Urinary bladder (tissue), 3 donors: ENCODE measurements at regions not wholly inside any gene's neighbourhood (a gene's known extent, or its start where the extent isn't known, plus 50 kb on each side); places are given as distances from the start of the nearest gene placed in this dataset.

Source experiments
- DNase-seq: peaks from one replicate; pipeline ENCODE4 v3.0.0-alpha.2; 2015; ENCODE audit errors: extremely low spot score
- H3K27ac ChIP-seq: one replicate; pipeline ENCODE4 v1.5.1; 2013; ENCODE audit warnings: low read depth, mild to moderate bottlenecking, moderate library complexity
- H3K36me3 ChIP-seq: one replicate; pipeline ENCODE4 v1.6.1; 2013; ENCODE audit warnings: mild to moderate bottlenecking, moderate library complexity; ENCODE audit not compliant: insufficient read depth
- H3K4me1 ChIP-seq: one replicate; pipeline ENCODE4 v1.6.1; 2013; ENCODE audit warnings: mild to moderate bottlenecking, moderate library complexity; ENCODE audit not compliant: insufficient read depth
- H3K4me3 ChIP-seq: one replicate; pipeline ENCODE4 v1.5.1; 2013; ENCODE audit warnings: low read depth, low read length
- WGBS: extraction: QIAGEN DNeasy Blood & Tissue Kit; methylation state at CpG from one replicate; pipeline ENCODE4 v1.1.7; 2013; 5-methylcytosine and 5-hydroxymethylcytosine counted together
- donor health status: healthy with polysubstance abuse.
- donor health status: healthy.

DNA sequence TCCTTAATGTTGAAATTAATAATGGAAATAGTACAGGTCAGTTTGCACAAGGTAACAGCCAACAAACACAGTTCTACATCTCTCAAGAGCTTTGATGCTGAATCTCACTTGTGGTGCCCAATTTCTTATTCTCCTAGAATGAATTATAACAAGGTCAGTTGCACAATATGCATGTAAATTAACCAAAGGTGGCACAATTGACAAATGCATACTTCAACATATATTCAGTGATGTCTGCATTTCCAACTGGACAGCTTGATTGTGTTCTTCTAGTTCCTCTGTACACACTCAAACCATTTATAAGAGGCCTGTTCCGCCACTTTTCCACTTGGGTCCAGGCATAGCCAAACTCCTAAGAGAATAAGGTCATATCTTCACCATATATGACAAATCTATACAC lies 210.3 kb upstream of the EPHA5 start:
- no peak for DNase-seq

DNA sequence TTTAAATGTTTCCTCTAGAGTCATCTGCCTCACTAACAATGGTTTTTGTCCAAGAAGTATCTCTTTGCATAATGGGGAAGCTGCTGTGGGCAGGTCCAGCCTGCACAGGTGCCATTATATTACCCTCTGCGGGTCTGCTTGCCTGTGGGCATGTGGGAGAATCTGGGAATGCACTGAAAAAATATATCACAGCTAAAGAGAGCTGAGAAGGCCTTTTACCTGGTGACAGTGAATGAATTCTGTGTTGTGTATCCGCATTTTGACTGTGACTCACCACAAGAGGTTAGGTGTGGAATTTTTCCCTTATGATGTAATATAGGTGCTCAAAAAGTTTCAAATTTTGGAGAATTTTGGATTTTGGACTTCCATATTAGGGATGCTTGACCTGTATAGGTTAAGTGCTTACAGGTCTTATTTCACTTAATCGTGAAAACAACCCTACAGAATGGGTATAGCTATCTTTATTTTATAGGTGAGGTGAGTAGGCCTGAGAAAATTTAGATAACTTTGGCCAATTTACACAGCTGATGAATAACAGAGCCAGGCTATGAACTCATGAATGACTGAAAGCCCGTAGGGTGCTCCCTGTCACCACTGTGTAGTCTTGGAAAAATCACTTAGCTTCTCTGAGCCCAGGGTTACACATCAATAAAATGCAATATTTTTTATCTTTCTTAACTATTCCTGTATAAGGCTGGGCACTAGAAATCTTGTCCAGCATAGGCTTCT lies 198.0 kb upstream of the EPHA5 start:
- no peak for DNase-seq
- H3K27ac ChIP-seq: no peak overlapping the region
- H3K4me3 ChIP-seq: no peak overlapping the region
- no peaks in the 10 kb centered on the region for H3K36me3 ChIP-seq
- no peaks in the 10 kb centered on the region for H3K4me1 ChIP-seq
- WGBS: 85% methylated on average over 4 of the region's 4 CpGs

More for the DNA sequence above, 210.3 kb upstream of the EPHA5 start:
- no peak overlapping the region for H3K4me3 ChIP-seq
- no peaks in the 10 kb centered on the region for H3K36me3 ChIP-seq
- no peak overlapping the region for H3K27ac ChIP-seq
- no peaks in the 10 kb centered on the region for H3K4me1 ChIP-seq
- 90% methylated on average over 1 of the region's 1 CpG for WGBS

DNA sequence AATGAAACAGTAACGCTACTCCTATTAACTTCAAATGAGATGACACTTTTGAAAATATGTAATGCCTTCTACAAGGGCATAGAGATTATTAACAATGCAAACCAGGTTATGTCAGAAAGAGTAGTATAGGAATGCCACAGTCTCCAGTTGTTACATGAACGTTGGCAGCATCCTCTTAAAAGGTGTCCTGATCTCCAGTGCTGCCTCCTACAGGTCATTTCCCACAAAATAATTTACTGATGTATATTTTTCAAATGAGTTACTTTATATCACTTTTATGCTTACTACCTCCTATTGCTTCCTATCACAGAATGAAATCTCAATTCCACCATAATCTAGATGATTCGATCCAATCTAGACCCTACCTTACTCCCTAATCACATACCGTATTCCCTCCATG lies 195.2 kb upstream of the EPHA5 start:
- H3K36me3 ChIP-seq: no peaks in the 10 kb centered on the region
- H3K4me1 ChIP-seq: no peaks in the 10 kb centered on the region
- no peak overlapping the region for H3K27ac ChIP-seq
- DNase-seq: no peak
- H3K4me3 ChIP-seq: no peak overlapping the region
- WGBS: 52% methylated on average over 4 of the region's 4 CpGs

GRCh38 chr4:65861993-65862392 lies 191.7 kb upstream of the EPHA5 start:
- WGBS: 92% methylated on average over 2 of the region's 2 CpGs
- no peaks in the 10 kb centered on the region for H3K4me1 ChIP-seq
- H3K4me3 ChIP-seq: no peak overlapping the region

DNA sequence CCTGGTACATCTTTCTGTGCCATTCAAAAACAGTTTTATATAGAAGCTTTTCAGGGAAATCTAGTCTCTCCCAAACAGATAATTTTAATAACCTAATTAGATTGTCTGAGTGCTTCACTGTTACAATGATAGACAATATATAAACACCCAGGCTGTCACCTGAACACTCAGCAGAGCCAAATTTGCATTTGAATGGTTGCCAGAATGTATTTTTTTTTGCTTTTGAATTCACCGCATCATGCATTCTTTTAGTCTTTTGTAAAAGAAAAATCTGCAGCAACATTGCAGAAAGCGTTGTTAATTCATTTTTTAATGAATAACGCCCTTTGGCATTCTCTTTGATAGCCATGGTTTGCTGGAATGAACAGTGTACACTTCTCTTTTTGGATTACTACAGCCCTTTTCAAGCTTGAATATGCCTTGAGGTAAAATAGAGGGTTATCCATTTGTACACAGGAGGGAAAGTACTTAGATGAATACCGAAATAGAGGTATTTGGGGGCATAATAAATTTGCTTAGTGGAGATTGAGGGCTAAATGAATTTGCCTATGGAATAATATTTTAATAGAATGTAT lies 175.0 kb upstream of the EPHA5 start:
- no peak overlapping the region for H3K27ac ChIP-seq
- WGBS: 58% methylated on average over 4 of the region's 4 CpGs
- H3K4me1 ChIP-seq: no peaks in the 10 kb centered on the region
- H3K4me3 ChIP-seq: no peak overlapping the region
- H3K36me3 ChIP-seq: no peaks in the 10 kb centered on the region
- DNase-seq: no peak

More at GRCh38 chr4:65861993-65862392, 191.7 kb upstream of the EPHA5 start:
- Histone ChIP-seq H3K27ac (no peak overlapping the region), H3K36me3 (no peaks in the 10 kb centered on the region)
- DNase-seq: no peak

DNA sequence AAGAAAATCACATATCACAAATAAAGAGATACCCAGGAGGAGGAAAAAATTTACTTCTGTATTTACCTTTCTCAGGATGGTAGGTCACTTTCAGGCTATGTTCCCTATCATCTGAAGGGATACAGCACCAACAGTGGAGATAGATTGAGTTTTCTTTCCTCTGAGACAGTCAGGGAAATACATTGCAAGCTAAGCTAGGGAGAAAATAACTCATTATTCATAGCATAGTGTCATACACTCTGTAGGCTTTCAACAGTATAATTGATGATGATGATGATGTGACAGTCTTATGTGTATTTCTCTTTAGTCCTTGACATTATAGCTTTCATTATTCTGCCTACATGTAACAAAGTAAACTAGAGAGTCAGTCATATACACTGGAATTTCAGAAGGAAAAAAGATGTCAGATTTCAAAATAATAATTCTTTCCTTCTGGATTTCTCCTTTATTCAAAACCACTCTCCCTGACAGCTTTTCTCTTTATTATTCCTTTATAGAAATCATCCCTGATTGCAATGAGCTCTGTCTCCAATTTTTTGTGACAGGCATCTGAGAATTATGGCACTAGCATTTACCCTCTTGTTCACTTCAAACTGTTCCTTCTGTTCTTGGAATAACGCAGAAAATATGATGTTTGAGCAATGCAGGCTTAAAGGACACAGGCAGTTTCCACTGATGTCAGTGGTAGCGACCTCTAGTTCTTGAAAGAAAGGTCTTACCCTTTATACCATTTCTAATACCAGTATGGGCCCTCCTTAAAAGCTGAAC lies 169.1 kb upstream of the EPHA5 start:
- H3K27ac ChIP-seq: no peak overlapping the region
- DNase-seq: no peak
- WGBS: 70% methylated on average over 2 of the region's 2 CpGs
- no peak overlapping the region for H3K4me3 ChIP-seq
- no peaks in the 10 kb centered on the region for H3K4me1 ChIP-seq
- no peaks in the 10 kb centered on the region for H3K36me3 ChIP-seq

DNA sequence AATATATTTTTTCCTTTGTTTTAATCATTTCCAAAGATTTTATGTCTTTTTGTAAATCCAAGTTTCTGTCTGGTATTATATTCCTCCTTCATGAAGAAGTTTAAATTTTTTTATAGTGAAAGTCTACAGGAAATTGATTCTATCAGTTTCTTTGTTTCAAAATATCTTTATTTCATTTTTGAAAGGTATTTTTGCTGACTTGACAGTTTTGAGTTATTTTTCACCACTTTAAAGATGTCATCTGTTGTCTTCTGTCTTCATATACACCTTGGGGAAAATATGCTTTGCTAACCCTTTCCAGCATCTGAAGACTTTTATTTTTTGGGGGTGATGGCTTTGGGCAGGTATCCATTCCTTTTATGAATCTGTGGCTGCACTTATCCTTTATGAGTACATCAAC lies 164.4 kb upstream of the EPHA5 start:
- H3K4me3 ChIP-seq: no peak overlapping the region
- H3K27ac ChIP-seq: no peak overlapping the region
- H3K4me1 ChIP-seq: no peaks in the 10 kb centered on the region
- H3K36me3 ChIP-seq: no peaks in the 10 kb centered on the region
- no peak for DNase-seq

- Histone ChIP-seq H3K27ac (no peak overlapping the region), H3K4me1 (no peaks in the 10 kb centered on the region), H3K36me3 (no peaks in the 10 kb centered on the region), H3K4me3 (no peak overlapping the region)
- 55% methylated on average over 6 of the region's 6 CpGs for WGBS
- no peak for DNase-seq
These were observed 161.5 kb upstream of the EPHA5 start for GRCh38 chr4:65831828-65832227.

DNA sequence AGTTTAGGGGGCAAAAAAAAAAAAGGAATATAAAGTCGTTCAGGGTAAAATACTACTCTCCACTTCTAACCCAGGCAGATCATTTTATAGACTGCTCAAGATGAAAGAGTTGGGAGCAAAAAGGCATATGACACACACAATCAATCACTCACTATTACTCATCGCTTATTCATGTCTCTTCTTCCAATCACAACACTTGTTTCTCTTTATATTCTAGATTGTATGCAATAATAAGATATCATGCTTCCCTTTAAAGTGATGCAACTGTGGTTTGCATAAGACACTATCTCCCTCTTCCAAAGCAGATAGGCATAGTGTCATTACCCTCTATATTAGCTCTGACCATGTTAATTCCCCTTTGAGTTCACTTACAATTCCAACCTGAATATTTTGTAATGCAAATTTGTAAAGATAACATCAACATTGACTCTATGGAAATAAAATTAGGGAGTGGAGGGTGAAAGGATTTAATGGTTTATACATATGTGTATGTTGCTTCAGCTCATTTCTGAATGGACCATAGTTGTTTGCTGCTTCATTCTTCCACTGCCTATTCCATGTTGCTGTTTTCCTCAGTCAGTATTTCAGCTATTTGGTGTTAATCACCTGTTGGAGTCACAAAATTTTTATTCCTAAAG lies 154.9 kb upstream of the EPHA5 start:
- 70% methylated on average over 2 of the region's 2 CpGs for WGBS
- no peaks in the 10 kb centered on the region for H3K4me1 ChIP-seq
- H3K27ac ChIP-seq: no peak overlapping the region
- no peak for DNase-seq
- H3K4me3 ChIP-seq: no peak overlapping the region
- H3K36me3 ChIP-seq: no peaks in the 10 kb centered on the region

- DNase-seq: no peak
- WGBS: 95% methylated on average over 1 of the region's 1 CpG
- no peak overlapping the region for H3K27ac ChIP-seq
- no peak overlapping the region for H3K4me3 ChIP-seq
- no peaks in the 10 kb centered on the region for H3K4me1 ChIP-seq
- no peaks in the 10 kb centered on the region for H3K36me3 ChIP-seq
These were observed 148.9 kb upstream of the EPHA5 start for GRCh38 chr4:65819192-65819591.

DNA sequence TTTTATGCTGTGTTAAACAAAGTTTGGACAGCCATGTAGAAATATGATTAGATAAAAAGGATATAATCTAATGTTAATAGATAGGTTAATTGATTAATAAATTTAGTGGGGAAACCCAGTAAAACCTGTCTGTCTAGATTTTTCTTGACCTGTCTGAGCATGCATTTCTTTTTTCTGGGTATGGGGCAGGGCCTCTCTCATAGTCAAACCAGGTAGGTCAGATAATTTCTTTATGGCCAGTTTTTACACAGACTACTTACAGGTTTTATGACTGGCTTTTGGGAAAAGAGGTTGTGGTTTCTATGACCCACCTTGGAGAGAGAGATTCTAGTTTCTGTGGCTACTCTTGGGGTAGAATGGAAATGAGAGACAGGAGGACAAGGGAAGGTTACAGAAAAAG lies 135.6 kb upstream of the EPHA5 start:
- no peaks in the 10 kb centered on the region for H3K36me3 ChIP-seq
- no peak overlapping the region for H3K4me3 ChIP-seq
- H3K4me1 ChIP-seq: no peaks in the 10 kb centered on the region
- H3K27ac ChIP-seq: no peak overlapping the region
- DNase-seq: no peak

GRCh38 chr4:65799513-65799912 lies 129.2 kb upstream of the EPHA5 start:
- Histone ChIP-seq H3K4me3 (no peak overlapping the region), H3K4me1 (no peaks in the 10 kb centered on the region), H3K27ac (no peak overlapping the region), H3K36me3 (no peaks in the 10 kb centered on the region)
- 92% methylated on average over 14 of the region's 14 CpGs for WGBS
- DNase-seq: no peak

DNA sequence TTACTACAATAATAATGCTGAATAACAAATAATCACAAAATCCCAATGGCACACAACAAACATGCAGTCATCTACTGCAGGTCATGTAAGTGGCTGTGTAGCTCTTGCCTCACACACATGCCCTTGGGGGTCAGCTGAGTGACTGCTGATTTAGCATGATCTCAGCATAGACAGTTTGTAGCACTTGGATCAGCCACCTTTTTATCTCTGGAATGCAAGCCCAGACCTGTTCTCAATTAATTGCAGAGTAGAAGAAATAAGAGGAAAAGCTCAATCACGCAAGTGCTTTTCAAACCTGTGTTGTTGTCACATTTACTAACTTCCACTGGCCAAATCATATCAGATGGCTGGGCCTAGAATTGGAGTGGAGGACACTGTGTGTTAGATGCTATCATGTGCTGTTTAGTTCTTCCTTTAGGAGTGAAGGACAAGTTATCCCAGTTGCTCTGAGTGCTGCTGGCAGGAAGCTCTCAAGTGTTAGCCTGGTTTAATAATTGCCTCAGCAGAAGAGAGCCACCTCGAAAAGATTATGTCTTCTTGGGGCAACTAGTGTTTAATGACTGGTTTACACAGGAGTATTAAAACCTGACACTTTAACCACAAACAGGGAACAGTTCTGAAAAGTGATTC lies 128.3 kb upstream of the EPHA5 start:
- Histone ChIP-seq H3K4me3 (no peak overlapping the region), H3K36me3 (no peaks in the 10 kb centered on the region), H3K27ac (no peak overlapping the region), H3K4me1 (no peaks in the 10 kb centered on the region)
- no peak for DNase-seq
- WGBS: 71% methylated on average over 2 of the region's 2 CpGs
